Stimulated activated naive CD4-positive, alpha-beta T cell treated with Interleukin-2 at 50 U/mL for 16 hours (primary cell): ENCODE measurements at regions not wholly inside any gene's neighbourhood (a gene's known extent, or its start where the extent isn't known, plus 50 kb on each side); places are given as distances from the start of the nearest gene placed in this dataset.
"Not testable (repeated sequence)": the region's sequence is repeated elsewhere in the genome, so short reads cannot be mapped to it uniquely, and the experiment has no call there.

Experiments
- DNase-seq: peaks from one replicate; lab custom pipeline; 2025; lab: John Stamatoyannopoulos, UW

- no peak for DNase-seq
Measured at GRCh38 chr11:15300341-15300740, 185.6 kb downstream of the INSC start.

GRCh38 chr11:15307619-15308024 is 192.9 kb downstream of the INSC start:
- no peak for DNase-seq

GRCh38 chr11:15308840-15309239 is 194.1 kb downstream of the INSC start:
- DNase-seq = no peak

GRCh38 chr11:15309296-15309695 is 194.6 kb downstream of the INSC start:
- DNase-seq = no peak

- no peak for DNase-seq
Measured at GRCh38 chr11:15313862-15314261, 199.1 kb downstream of the INSC start.

GRCh38 chr11:15318814-15319213 is 204.1 kb downstream of the INSC start:
- no peak for DNase-seq

- no peak for DNase-seq
Measured at GRCh38 chr11:15326520-15326919, 211.8 kb downstream of the INSC start.

- no peak for DNase-seq
Measured at GRCh38 chr11:15327786-15328231, 213.1 kb downstream of the INSC start.

- DNase-seq = no peak
Measured at GRCh38 chr11:15333407-15333806, 218.7 kb downstream of the INSC start.

- no peak for DNase-seq
Measured at GRCh38 chr11:15334766-15335165, 220.0 kb downstream of the INSC start.

- DNase-seq = no peak
Measured at GRCh38 chr11:15336021-15336420, 221.3 kb downstream of the INSC start.

- DNase-seq = no peak
Measured at GRCh38 chr11:15339302-15339701, 224.6 kb downstream of the INSC start.

GRCh38 chr11:15341587-15341986 is 226.9 kb downstream of the INSC start:
- DNase-seq = no peak

GRCh38 chr11:15342163-15342562 is 227.4 kb downstream of the INSC start:
- no peak for DNase-seq

- no peak for DNase-seq
Measured at GRCh38 chr11:15346907-15347306, 232.2 kb downstream of the INSC start.

GRCh38 chr11:15347969-15348734 is 233.4 kb downstream of the INSC start:
- DNase-seq = no peak

- DNase-seq = no peak
Measured at GRCh38 chr11:15349413-15349812, 234.7 kb downstream of the INSC start.

- DNase-seq = no peak
Measured at GRCh38 chr11:15361316-15361715, 246.6 kb downstream of the INSC start.

GRCh38 chr11:15365286-15365685 is 250.6 kb downstream of the INSC start:
- not testable (repeated sequence) for DNase-seq

- DNase-seq = no peak
Measured at GRCh38 chr11:15367695-15368094, 253.0 kb downstream of the INSC start.

- DNase-seq = no peak
Measured at GRCh38 chr11:15370495-15371147, 255.9 kb downstream of the INSC start.

- DNase-seq = no peak
Measured at GRCh38 chr11:15371533-15371932, 256.8 kb downstream of the INSC start.

GRCh38 chr11:15374418-15374817 is 259.7 kb downstream of the INSC start:
- DNase-seq = no peak

- DNase-seq = no peak
Measured at GRCh38 chr11:15378941-15379340, 264.2 kb downstream of the INSC start.
